PFSK-1 (cell line): ENCODE measurements at regions not wholly inside any gene's neighbourhood (a gene's known extent, or its start where the extent isn't known, plus 50 kb on each side); places are given as distances from the start of the nearest gene placed in this dataset.

Source experiments
- POLR2AphosphoS5 ChIP-seq: IDR thresholded peaks from 2 replicates; pipeline ENCODE4 v1.6.1; 2012; ENCODE audit warnings: low read depth, mild to moderate bottlenecking, control low read depth, low read length, moderate library complexity
- SIN3A ChIP-seq: IDR thresholded peaks from 2 replicates; pipeline ENCODE4 v1.6.1; 2012; ENCODE audit warnings: mild to moderate bottlenecking, low read length, moderate library complexity, borderline replicate concordance; ENCODE audit not compliant: insufficient read depth

DNA sequence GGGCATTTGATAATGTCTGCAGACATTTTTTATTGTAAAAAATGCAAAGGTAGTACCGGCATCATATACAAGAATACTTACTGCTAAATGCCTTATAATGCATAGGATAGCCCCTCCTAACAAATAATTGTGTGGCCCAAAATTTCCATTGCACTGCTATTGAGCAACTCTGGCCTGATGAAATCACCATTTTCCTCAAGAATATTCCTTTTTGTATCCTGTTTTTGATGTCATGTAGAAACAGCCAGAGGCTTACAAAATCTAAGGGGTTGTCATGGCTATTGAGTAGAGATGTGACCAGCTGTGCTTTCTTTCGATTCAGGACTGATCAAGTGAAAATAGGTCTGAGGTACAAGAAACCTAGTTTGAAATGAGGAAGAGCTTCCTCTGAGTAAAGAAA lies 854.3 kb downstream of the KCNA4 start:
- TF ChIP-seq POLR2AphosphoS5 (no peak), SIN3A (no peak)
